Renal cortical epithelial cell (primary cell): ENCODE measurements at regions not wholly inside any gene's neighbourhood (a gene's known extent, or its start where the extent isn't known, plus 50 kb on each side); places are given as distances from the start of the nearest gene placed in this dataset.
"Not testable (repeated sequence)": the region's sequence is repeated elsewhere in the genome, so short reads cannot be mapped to it uniquely, and the experiment has no call there.

Source experiments
- DNase-seq: peaks from one replicate; pipeline ENCODE4 v3.0.0-alpha.2; 2011; ENCODE audit warnings: low read depth

- DNase-seq = no peak
Observed at GRCh38 chr11:93032580-93032979, 63.1 kb downstream of the MTNR1B start.

GRCh38 chr11:93033093-93033492 lies 63.6 kb downstream of the MTNR1B start:
- DNase-seq = no peak

GRCh38 chr11:93034031-93034722 lies 64.7 kb downstream of the MTNR1B start:
- peak; percentile 75 for DNase-seq

GRCh38 chr11:93034723-93035039 lies 65.2 kb downstream of the MTNR1B start:
- no peak for DNase-seq

GRCh38 chr11:93038521-93038920 lies 69.1 kb downstream of the MTNR1B start:
- no peak for DNase-seq

- no peak for DNase-seq
Observed at GRCh38 chr11:93039531-93040240, 70.2 kb downstream of the MTNR1B start.

GRCh38 chr11:93041682-93042081 lies 72.2 kb downstream of the MTNR1B start:
- no peak for DNase-seq

GRCh38 chr11:93043186-93043585 lies 73.7 kb downstream of the MTNR1B start:
- not testable (repeated sequence) for DNase-seq

- DNase-seq = no peak
Observed at GRCh38 chr11:93049740-93050139, 80.3 kb downstream of the MTNR1B start.

- DNase-seq = no peak
Observed at GRCh38 chr11:93051186-93051585, 81.7 kb downstream of the MTNR1B start.

GRCh38 chr11:93053864-93054263 lies 84.4 kb downstream of the MTNR1B start:
- DNase-seq = no peak

GRCh38 chr11:93054279-93054678 lies 84.8 kb downstream of the MTNR1B start:
- peak; percentile 11 for DNase-seq

GRCh38 chr11:93054881-93055280 lies 85.4 kb downstream of the MTNR1B start:
- peak; percentile 98 for DNase-seq

- peak; percentile 41 for DNase-seq
Observed at GRCh38 chr11:93059117-93059957, 89.9 kb downstream of the MTNR1B start.

- peak; percentile 58 for DNase-seq
Observed at GRCh38 chr11:93063086-93063485, 93.6 kb downstream of the MTNR1B start.

GRCh38 chr11:93065074-93065674 lies 95.7 kb downstream of the MTNR1B start:
- DNase-seq = peak; percentile 26

GRCh38 chr11:93067881-93068390 lies 98.5 kb downstream of the MTNR1B start:
- no peak for DNase-seq

- no peak for DNase-seq
Observed at GRCh38 chr11:93072229-93072914, 102.9 kb downstream of the MTNR1B start.

GRCh38 chr11:93073026-93073425 lies 103.6 kb downstream of the MTNR1B start:
- DNase-seq = no peak

- DNase-seq = no peak
Observed at GRCh38 chr11:93073508-93074280, 104.2 kb downstream of the MTNR1B start.

GRCh38 chr11:93074352-93074751 lies 104.9 kb downstream of the MTNR1B start:
- no peak for DNase-seq
